ENCODE measurements at regions not wholly inside any gene's neighbourhood (a gene's known extent, or its start where the extent isn't known, plus 50 kb on each side); places are given as distances from the start of the nearest gene placed in this dataset.

DNA sequence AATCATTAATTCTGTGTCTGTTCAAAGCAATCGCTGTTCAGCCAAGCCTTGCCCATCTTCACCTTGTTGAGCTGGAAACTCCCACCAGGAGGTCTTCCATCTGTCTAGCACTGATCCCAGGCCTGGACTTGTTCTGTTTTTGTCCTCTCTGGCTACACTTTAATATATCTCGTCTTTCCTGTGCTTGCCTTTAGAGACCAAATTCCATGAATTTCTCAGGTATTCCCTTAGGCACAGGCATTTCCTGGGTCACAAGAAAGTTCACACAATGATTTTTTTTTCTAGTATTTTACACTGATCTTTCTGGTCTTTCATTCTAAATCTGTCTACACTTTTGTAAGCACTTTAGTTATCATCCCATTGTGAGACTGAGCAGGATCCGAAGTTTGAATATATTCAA is 116.4 kb upstream of the CCND2 start:
- no peaks in the 10 kb centered on the region for H3K27me3 ChIP-seq (ENCODE audit: low read depth)
- no peak for ATAC-seq
- no peaks in the 10 kb centered on the region for H3K9me3 ChIP-seq
- TF ChIP-seq, protein P1, sequence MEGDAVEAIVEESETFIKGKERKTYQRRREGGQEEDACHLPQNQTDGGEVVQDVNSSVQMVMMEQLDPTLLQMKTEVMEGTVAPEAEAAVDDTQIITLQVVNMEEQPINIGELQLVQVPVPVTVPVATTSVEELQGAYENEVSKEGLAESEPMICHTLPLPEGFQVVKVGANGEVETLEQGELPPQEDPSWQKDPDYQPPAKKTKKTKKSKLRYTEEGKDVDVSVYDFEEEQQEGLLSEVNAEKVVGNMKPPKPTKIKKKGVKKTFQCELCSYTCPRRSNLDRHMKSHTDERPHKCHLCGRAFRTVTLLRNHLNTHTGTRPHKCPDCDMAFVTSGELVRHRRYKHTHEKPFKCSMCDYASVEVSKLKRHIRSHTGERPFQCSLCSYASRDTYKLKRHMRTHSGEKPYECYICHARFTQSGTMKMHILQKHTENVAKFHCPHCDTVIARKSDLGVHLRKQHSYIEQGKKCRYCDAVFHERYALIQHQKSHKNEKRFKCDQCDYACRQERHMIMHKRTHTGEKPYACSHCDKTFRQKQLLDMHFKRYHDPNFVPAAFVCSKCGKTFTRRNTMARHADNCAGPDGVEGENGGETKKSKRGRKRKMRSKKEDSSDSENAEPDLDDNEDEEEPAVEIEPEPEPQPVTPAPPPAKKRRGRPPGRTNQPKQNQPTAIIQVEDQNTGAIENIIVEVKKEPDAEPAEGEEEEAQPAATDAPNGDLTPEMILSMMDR (IDR thresholded peaks at IDR 0.05): no peak
- H3K36me3 ChIP-seq: no peaks in the 10 kb centered on the region
- no peak overlapping the region for H3K27ac ChIP-seq
- no peak overlapping the region for H3K4me3 ChIP-seq
- intact Hi-C loops (cut with DNase I): no loop called here
- H3K4me1 ChIP-seq: peaks cover 7% of the 10 kb centered on the region
- DNase-seq: no peak

DNA sequence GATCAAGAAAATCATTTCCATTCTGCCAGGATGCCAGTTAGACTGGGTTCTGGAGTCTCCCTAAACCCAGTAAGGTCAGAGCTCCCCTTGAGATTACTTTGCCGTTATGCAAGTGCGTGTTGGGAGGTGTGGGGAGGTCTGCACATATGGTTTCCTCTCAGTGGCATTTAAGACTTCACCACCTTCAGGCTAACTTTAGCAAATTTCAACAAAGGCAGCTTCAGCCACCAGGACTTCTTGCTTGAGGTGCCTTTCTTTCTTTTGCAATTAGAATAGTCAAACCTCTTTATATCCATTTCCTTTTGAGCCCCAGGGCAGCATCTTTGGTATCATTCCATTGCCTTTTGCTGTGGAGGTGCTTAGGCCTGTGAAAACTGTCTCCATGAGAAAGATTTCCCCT is 117.2 kb upstream of the CCND2 start:
- H3K4me1 ChIP-seq: peaks cover 7% of the 10 kb centered on the region
- ATAC-seq: no peak
- H3K27me3 ChIP-seq (ENCODE audit: low read depth): no peaks in the 10 kb centered on the region
- TF ChIP-seq, protein P1 (IDR thresholded peaks at IDR 0.05): no peak
- no peak for DNase-seq
- H3K36me3 ChIP-seq: no peaks in the 10 kb centered on the region
- H3K27ac ChIP-seq: no peak overlapping the region
- H3K4me3 ChIP-seq: no peak overlapping the region
- no peaks in the 10 kb centered on the region for H3K9me3 ChIP-seq
- intact Hi-C loops (cut with DNase I): no loop called here

DNA sequence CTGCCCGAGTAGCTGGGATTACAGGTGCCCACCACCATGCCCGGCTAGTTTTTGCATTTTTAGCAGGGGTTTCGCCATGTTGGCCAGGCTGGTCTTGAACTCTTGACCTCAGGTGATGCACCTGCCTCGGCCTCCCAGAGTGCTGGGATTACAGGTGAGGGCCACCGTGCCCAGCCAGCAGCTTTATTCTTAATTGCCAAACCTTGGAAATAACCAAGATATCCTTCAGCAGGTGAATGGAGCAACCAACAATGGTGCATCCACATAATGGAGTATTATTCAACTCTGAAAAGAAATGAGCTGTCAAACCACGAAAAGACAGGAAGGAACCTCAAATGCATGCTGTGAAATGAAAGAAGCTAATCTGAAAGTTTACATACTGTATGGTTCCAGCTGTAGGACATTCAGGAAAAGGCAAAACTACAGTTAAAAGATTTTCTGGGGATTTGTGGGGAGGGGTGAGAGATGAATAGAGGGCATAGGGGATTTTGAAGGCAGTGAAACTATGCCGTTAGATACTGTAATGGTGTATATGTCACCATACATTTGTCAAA is 118.8 kb upstream of the CCND2 start:
- intact Hi-C loops (cut with DNase I): no loop called here
- no peaks in the 10 kb centered on the region for H3K36me3 ChIP-seq
- ATAC-seq (no peak), DNase-seq (no peak)
- no peak overlapping the region for H3K27ac ChIP-seq
- H3K9me3 ChIP-seq: no peaks in the 10 kb centered on the region
- TF ChIP-seq, protein P1 (IDR thresholded peaks at IDR 0.05): no peak
- H3K4me3 ChIP-seq: no peak overlapping the region
- peaks cover 7% of the 10 kb centered on the region for H3K4me1 ChIP-seq
- no peaks in the 10 kb centered on the region for H3K27me3 ChIP-seq (ENCODE audit: low read depth)

DNA sequence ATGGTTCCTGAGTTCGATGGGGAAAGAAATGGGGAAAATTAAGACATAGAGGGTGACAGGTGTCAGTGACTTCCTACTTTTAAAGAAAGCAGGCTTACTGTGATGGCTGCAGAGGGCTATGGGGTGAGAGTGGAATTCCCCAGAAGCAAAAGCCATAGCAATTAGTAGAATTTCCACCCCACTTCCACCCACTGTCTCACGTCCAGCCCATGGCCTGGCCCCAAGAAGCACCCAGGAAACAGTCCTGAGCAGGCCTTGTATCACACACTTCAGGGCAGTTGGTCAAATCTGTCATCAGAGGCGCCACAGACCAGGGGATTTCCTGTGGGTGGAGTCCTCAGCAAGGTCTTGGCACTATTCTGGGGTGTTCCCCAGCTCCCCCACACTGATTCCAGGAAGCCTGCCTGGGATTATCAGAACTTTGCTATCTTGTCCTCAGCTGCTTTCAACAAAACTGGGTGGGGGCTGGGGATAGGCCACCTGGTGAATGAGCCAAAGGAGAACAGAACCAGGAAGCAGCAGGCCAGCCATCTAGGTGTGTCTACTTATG is 120.1 kb upstream of the CCND2 start:
- Histone ChIP-seq H3K27me3 (ENCODE audit: low read depth) (no peaks in the 10 kb centered on the region), H3K36me3 (no peaks in the 10 kb centered on the region), H3K27ac (no peak overlapping the region), H3K4me3 (no peak overlapping the region), H3K9me3 (no peaks in the 10 kb centered on the region), H3K4me1 (peaks cover 11% of the 10 kb centered on the region)
- intact Hi-C loops (cut with DNase I): no loop called here
- TF ChIP-seq, protein P1 (IDR thresholded peaks at IDR 0.05): no peak
- DNase-seq (no peak), ATAC-seq (peak; percentile 42 to 51)

DNA sequence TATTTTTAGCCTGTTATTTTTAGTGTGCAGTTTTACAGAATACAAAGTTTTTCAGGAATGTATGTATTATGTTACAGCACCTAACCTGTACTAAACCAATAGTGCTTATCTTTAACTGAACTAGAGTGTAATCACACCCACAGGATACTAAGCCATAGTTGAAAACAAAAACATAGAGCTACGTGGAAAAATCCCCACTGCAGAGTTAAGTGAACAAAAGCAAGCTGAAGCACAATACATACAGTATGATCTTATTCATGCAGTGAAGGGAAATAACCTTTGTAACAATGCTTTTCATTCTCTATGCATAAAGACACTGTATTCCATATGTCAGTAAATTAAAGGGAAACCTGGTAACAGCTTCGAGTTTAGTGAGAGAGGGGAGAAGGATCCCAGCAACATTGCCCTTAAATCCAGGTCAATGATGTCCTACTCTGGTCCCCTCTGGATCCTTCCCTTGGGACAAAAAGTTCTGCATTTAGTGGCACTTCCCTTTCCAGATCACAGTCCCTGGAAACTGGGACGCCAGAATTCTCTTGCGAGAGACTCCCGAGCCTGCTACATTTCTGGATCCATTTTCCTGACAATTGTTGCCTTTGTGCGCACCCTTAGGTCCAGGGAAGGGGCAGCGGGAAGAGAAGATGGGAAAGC is 121.3 kb upstream of the CCND2 start:
- ATAC-seq (no peak), DNase-seq (no peak)
- TF ChIP-seq, protein P1 (IDR thresholded peaks at IDR 0.05): no peak
- Histone ChIP-seq H3K9me3 (no peaks in the 10 kb centered on the region), H3K27me3 (ENCODE audit: low read depth) (peaks cover under 1% of the 10 kb centered on the region), H3K4me1 (peaks cover 11% of the 10 kb centered on the region), H3K36me3 (no peaks in the 10 kb centered on the region), H3K27ac (no peak overlapping the region), H3K4me3 (no peak overlapping the region)
- intact Hi-C loops (cut with DNase I): no loop called here
